ENCODE measurements at regions not wholly inside any gene's neighbourhood (a gene's known extent, or its start where the extent isn't known, plus 50 kb on each side); places are given as distances from the start of the nearest gene placed in this dataset.

DNA sequence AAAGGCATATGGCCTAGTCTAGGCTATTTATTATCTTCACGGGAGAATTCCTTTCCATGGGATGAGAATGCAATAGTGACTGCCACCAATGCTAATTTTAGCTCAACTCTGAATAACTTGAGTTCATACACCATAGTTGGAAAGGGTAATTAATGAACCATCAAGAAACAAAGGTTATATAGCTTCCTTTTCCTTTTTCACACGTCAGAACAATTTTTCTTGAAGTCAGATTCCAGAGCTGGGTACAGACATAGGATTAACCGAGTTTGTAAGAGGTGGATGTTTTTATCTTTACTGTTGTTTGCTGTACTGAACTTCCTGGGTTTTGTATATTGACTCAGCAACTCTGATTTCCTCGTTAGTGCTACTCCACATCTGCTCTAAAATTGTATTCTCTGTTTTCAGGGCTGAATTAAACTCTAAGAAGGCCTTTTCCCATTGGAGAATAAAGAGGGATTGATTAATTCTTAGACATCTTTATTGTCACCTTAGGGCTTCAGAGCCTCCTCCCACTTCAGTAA, 262.0 kb downstream of the NUF2 start:
- Histone ChIP-seq H3K36me3 (ENCODE audit: control insufficient read depth in 1 of 2, insufficient read depth in 2 of 2, low read length in 2 of 2) (no peaks in the 10 kb centered on the region), H3K9me2 (ENCODE audit: insufficient read depth) (no peaks in the 10 kb centered on the region), H3K27me3 (ENCODE audit: insufficient read depth, low read length) (no peaks in the 10 kb centered on the region), H3K4me3 (replicated peaks in 1 of 2; ENCODE audit: low read depth in 1 of 2, low read length in 2 of 2) (no peak overlapping the region), H3K4me1 (ENCODE audit: control insufficient read depth in 1 of 2, insufficient read depth in 2 of 2, low read length in 2 of 2) (no peaks in the 10 kb centered on the region), H3K9ac (ENCODE audit: low read length) (no peak overlapping the region), H3K4me2 (ENCODE audit: low read length) (no peak overlapping the region), H3K27ac (ENCODE audit: low read depth, low read length) (no peak overlapping the region), H3K79me2 (ENCODE audit: insufficient read depth, low read length) (no peaks in the 10 kb centered on the region), H4K20me1 (ENCODE audit: insufficient read depth) (no peaks in the 10 kb centered on the region), H2AFZ (ENCODE audit: low read depth, low read length, poor library complexity, severe bottlenecking) (no peak overlapping the region), H3K9me3 (ENCODE audit: control insufficient read depth in 1 of 2, insufficient read depth in 1 of 2, low read depth in 1 of 2, low read length in 2 of 2) (no peaks in the 10 kb centered on the region)
- POLR2A ChIA-PET, result no interaction called here
- CTCF ChIA-PET, result no interaction called here
- no peak for DNase-seq (ENCODE audit: low read depth, low spot score)
- TF ChIP-seq CBX3 (IDR thresholded peaks at IDR 0.05; ENCODE audit: low read depth), result no peak
- TF ChIP-seq, protein P1, sequence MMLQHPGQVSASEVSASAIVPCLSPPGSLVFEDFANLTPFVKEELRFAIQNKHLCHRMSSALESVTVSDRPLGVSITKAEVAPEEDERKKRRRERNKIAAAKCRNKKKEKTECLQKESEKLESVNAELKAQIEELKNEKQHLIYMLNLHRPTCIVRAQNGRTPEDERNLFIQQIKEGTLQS (IDR thresholded peaks at IDR 0.05), result no peak
- no peak for TF ChIP-seq CEBPB (IDR thresholded peaks at IDR 0.05; ENCODE audit: low read depth)
- no TSS peak for BruUV-seq (replicated peaks)
- RAD21 ChIA-PET (ENCODE audit: low non-redundant PET in 1 of 2, low total read pairs in 2 of 2, uncharacterized antibody in 2 of 2, unreplicated experiment in 2 of 2), result no interaction called here
- ATAC-seq, result no peak
- intact Hi-C loops (cut with micrococcal nuclease), result no loop called here

DNA sequence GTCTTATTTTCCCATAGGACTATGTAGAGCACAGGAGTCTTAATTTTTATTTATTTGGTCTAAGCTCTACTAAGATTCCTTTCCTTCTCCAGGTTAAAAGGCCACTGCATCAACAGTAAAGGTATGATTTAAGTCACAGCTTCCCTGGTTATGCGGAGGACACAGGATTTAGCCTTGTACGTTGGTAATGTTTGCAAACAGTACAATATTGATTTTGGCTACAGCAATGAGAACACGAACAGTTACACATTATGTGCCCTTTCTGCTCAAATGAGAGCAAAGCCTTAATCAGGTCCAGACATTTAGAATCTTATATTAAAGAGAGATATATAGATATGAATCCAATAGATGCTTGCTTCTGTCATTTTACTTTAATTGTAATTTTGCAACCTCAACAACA, 264.0 kb downstream of the NUF2 start:
- ChIA-PET RAD21 (ENCODE audit: low non-redundant PET in 1 of 2, low total read pairs in 2 of 2, uncharacterized antibody in 2 of 2, unreplicated experiment in 2 of 2) (no interaction called here), CTCF (no interaction called here), POLR2A (no interaction called here)
- Histone ChIP-seq H3K9me3 (ENCODE audit: control insufficient read depth in 1 of 2, insufficient read depth in 1 of 2, low read depth in 1 of 2, low read length in 2 of 2) (no peaks in the 10 kb centered on the region), H3K36me3 (ENCODE audit: control insufficient read depth in 1 of 2, insufficient read depth in 2 of 2, low read length in 2 of 2) (no peaks in the 10 kb centered on the region), H3K79me2 (ENCODE audit: insufficient read depth, low read length) (no peaks in the 10 kb centered on the region), H2AFZ (ENCODE audit: low read depth, low read length, poor library complexity, severe bottlenecking) (no peak overlapping the region), H3K9ac (ENCODE audit: low read length) (no peak overlapping the region), H3K4me3 (replicated peaks in 1 of 2; ENCODE audit: low read depth in 1 of 2, low read length in 2 of 2) (no peak overlapping the region), H3K27ac (ENCODE audit: low read depth, low read length) (no peak overlapping the region), H3K27me3 (ENCODE audit: insufficient read depth, low read length) (no peaks in the 10 kb centered on the region), H3K4me2 (ENCODE audit: low read length) (no peak overlapping the region), H3K9me2 (ENCODE audit: insufficient read depth) (no peaks in the 10 kb centered on the region), H4K20me1 (ENCODE audit: insufficient read depth) (no peaks in the 10 kb centered on the region), H3K4me1 (ENCODE audit: control insufficient read depth in 1 of 2, insufficient read depth in 2 of 2, low read length in 2 of 2) (no peaks in the 10 kb centered on the region)
- no peak for ATAC-seq
- TF ChIP-seq ELF1 (IDR thresholded peaks at IDR 0.05; ENCODE audit: borderline replicate concordance, low read depth), result no peak
- TF ChIP-seq, protein P2, sequence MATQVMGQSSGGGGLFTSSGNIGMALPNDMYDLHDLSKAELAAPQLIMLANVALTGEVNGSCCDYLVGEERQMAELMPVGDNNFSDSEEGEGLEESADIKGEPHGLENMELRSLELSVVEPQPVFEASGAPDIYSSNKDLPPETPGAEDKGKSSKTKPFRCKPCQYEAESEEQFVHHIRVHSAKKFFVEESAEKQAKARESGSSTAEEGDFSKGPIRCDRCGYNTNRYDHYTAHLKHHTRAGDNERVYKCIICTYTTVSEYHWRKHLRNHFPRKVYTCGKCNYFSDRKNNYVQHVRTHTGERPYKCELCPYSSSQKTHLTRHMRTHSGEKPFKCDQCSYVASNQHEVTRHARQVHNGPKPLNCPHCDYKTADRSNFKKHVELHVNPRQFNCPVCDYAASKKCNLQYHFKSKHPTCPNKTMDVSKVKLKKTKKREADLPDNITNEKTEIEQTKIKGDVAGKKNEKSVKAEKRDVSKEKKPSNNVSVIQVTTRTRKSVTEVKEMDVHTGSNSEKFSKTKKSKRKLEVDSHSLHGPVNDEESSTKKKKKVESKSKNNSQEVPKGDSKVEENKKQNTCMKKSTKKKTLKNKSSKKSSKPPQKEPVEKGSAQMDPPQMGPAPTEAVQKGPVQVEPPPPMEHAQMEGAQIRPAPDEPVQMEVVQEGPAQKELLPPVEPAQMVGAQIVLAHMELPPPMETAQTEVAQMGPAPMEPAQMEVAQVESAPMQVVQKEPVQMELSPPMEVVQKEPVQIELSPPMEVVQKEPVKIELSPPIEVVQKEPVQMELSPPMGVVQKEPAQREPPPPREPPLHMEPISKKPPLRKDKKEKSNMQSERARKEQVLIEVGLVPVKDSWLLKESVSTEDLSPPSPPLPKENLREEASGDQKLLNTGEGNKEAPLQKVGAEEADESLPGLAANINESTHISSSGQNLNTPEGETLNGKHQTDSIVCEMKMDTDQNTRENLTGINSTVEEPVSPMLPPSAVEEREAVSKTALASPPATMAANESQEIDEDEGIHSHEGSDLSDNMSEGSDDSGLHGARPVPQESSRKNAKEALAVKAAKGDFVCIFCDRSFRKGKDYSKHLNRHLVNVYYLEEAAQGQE (IDR thresholded peaks at IDR 0.05; ENCODE audit: low read depth), result no peak
- TF ChIP-seq EGR1 (IDR thresholded peaks at IDR 0.05; ENCODE audit: low read depth), result no peak
- no peak for TF ChIP-seq RAD21 (IDR thresholded peaks at IDR 0.05; ENCODE audit: low read depth)
- TF ChIP-seq ZNF274 (IDR thresholded peaks at IDR 0.05; ENCODE audit: low read depth, low read length), result no peak
- TF ChIP-seq POLR2A (IDR thresholded peaks at IDR 0.05; ENCODE audit: borderline replicate concordance, extremely low read depth, insufficient read depth, insufficient read length), result no peak
- no peak for TF ChIP-seq SIN3A (IDR thresholded peaks at IDR 0.05; ENCODE audit: low read depth)
- TF ChIP-seq EZH2phosphoT487 (IDR thresholded peaks at IDR 0.05; ENCODE audit: borderline replicate concordance), result no peak
- TF ChIP-seq, protein P3, sequence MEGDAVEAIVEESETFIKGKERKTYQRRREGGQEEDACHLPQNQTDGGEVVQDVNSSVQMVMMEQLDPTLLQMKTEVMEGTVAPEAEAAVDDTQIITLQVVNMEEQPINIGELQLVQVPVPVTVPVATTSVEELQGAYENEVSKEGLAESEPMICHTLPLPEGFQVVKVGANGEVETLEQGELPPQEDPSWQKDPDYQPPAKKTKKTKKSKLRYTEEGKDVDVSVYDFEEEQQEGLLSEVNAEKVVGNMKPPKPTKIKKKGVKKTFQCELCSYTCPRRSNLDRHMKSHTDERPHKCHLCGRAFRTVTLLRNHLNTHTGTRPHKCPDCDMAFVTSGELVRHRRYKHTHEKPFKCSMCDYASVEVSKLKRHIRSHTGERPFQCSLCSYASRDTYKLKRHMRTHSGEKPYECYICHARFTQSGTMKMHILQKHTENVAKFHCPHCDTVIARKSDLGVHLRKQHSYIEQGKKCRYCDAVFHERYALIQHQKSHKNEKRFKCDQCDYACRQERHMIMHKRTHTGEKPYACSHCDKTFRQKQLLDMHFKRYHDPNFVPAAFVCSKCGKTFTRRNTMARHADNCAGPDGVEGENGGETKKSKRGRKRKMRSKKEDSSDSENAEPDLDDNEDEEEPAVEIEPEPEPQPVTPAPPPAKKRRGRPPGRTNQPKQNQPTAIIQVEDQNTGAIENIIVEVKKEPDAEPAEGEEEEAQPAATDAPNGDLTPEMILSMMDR (IDR thresholded peaks at IDR 0.05 in 2 of 3, conservative IDR thresholded peaks at IDR 0.05 in 1 of 3; ENCODE audit: borderline replicate concordance in 1 of 3, insufficient read depth in 1 of 3, low read depth in 2 of 3, low read length in 2 of 3), result no peak
- no peak for TF ChIP-seq EZH2 (IDR thresholded peaks at IDR 0.05)
- intact Hi-C loops (cut with micrococcal nuclease), result no loop called here
- no TSS peak for BruUV-seq (replicated peaks)
- DNase-seq (ENCODE audit: low read depth, low spot score), result no peak

Measured in HCT116 (cell line).